ENCODE measurements at regions not wholly inside any gene's neighbourhood (a gene's known extent, or its start where the extent isn't known, plus 50 kb on each side); places are given as distances from the start of the nearest gene placed in this dataset.
"Not testable (repeated sequence)": the region's sequence is repeated elsewhere in the genome, so short reads cannot be mapped to it uniquely, and the experiment has no call there.

DNA sequence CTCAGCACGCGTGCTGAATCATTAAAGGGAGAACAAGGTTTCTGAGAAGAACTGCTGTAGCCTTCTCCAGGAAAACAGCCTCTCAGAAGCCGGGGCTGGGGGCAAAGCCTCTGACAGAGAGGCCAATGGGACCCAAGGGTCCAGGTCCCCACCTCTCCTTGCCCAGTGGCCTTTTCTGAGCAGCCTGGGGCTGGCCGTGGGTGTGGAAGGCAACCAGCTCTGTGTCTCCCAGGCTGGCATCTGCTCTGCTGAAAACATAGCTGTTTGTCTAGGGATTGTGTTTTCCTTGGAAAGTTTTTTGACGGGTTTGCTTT, 261.2 kb downstream of the NPHP4 start:
- peaks cover under 1% of the 10 kb centered on the region for H3K9me3 Mint-ChIP-seq
- no peaks in the 10 kb centered on the region for H3K4me1 Mint-ChIP-seq
- ATAC-seq (replicated peaks; ENCODE audit: extremely low read depth, poor library complexity, severe bottlenecking) (no peak), DNase-seq (ENCODE audit: low spot score in 2 of 2) (no peak)
- H3K4me3 Mint-ChIP-seq: no peak overlapping the region
- H3K27me3 Mint-ChIP-seq: peaks cover 33% of the 10 kb centered on the region
- H3K27ac Mint-ChIP-seq (ENCODE audit: low read depth): no peak overlapping the region
- H3K36me3 Mint-ChIP-seq (ENCODE audit: insufficient read depth): no peaks in the 10 kb centered on the region

- ATAC-seq (replicated peaks; ENCODE audit: extremely low read depth, poor library complexity, severe bottlenecking) (no peak), DNase-seq (ENCODE audit: low spot score in 2 of 2) (no peak)
- Mint-ChIP-seq H3K27ac (ENCODE audit: low read depth) (no peak overlapping the region), H3K9me3 (no peaks in the 10 kb centered on the region), H3K4me3 (no peak overlapping the region), H3K36me3 (ENCODE audit: insufficient read depth) (no peaks in the 10 kb centered on the region), H3K27me3 (peaks cover 37% of the 10 kb centered on the region), H3K4me1 (no peaks in the 10 kb centered on the region)
These were observed 261.7 kb downstream of the NPHP4 start for GRCh38 chr1:5730272-5731109.

DNA sequence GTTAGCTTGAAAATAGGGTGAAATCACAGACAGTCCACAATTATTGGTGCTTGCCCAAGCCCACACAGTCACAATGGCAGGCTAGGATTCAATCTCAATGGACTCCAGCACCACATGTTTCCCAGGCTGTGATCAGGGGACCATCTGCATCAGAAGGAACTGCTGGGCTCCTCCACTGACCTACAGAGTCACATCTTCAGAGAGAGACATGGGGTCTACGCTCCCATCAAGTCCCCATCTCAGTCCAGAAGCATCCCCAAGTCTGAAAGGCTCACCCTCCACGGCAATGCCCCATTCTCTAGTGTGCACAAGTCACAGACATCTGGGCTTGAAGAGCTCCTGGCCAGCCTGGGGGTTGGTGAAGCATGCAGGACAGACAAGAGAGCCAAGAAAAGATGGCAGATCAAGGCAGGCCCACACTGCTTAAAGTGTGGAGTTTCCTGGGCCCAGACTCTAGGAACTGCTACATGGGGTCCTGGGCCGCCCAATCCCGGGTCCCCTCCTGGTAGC, 262.5 kb downstream of the NPHP4 start:
- DNase-seq (ENCODE audit: low spot score in 2 of 2) (no peak), ATAC-seq (replicated peaks; ENCODE audit: extremely low read depth, poor library complexity, severe bottlenecking) (no peak)
- H3K27ac Mint-ChIP-seq (ENCODE audit: low read depth): no peak overlapping the region
- H3K36me3 Mint-ChIP-seq (ENCODE audit: insufficient read depth): no peaks in the 10 kb centered on the region
- no peaks in the 10 kb centered on the region for H3K4me1 Mint-ChIP-seq
- H3K4me3 Mint-ChIP-seq: no peak overlapping the region
- peaks cover 45% of the 10 kb centered on the region for H3K27me3 Mint-ChIP-seq
- no peaks in the 10 kb centered on the region for H3K9me3 Mint-ChIP-seq

DNA sequence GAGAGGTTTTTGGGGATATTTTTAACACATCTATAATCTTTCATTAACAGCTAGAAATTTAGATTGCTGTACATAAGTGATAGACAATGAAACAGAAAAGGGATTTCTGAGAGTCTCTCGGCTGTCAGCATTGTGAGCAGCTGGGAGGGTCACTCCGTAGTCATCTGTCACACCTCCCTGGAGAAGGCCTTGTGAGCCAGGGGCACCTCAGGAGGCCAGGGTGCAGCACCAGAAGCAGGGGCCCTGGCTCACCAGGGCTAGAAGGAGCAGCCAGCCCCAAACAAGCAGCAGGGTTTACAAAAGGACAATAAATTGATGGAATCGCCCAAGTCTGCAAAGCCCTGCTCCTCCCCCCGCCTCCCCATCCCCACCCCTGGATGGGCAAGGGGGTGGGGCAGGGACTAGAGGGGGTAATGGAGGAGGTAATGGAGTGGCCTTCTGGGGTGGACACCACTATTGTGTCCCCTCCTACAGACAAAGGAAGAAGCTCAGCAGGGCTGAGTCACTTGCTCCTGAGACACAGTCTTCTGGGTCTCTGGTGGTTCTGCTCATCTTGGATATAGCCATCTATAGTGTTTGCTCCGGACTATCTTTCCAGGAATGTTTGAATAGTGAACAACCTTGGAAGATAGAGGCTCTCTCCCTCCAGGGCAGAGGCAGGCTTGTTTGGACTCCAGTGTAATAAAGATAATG, 263.4 kb downstream of the NPHP4 start:
- Mint-ChIP-seq H3K27ac (ENCODE audit: low read depth) (no peak overlapping the region), H3K36me3 (ENCODE audit: insufficient read depth) (no peaks in the 10 kb centered on the region), H3K27me3 (peaks cover 54% of the 10 kb centered on the region), H3K9me3 (no peaks in the 10 kb centered on the region), H3K4me1 (no peaks in the 10 kb centered on the region), H3K4me3 (no peak overlapping the region)
- DNase-seq (ENCODE audit: low spot score in 2 of 2) (no peak), ATAC-seq (replicated peaks; ENCODE audit: extremely low read depth, poor library complexity, severe bottlenecking) (no peak)

- DNase-seq (ENCODE audit: low spot score in 2 of 2): no peak
- no peaks in the 10 kb centered on the region for H3K4me1 Mint-ChIP-seq
- no peaks in the 10 kb centered on the region for H3K9me3 Mint-ChIP-seq
- ATAC-seq (replicated peaks; ENCODE audit: extremely low read depth, poor library complexity, severe bottlenecking): no peak
- no peaks in the 10 kb centered on the region for H3K36me3 Mint-ChIP-seq (ENCODE audit: insufficient read depth)
- H3K27ac Mint-ChIP-seq (ENCODE audit: low read depth): no peak overlapping the region
- H3K4me3 Mint-ChIP-seq: no peak overlapping the region
- peaks cover 55% of the 10 kb centered on the region for H3K27me3 Mint-ChIP-seq
These were observed 264.2 kb downstream of the NPHP4 start for GRCh38 chr1:5727871-5728643.

GRCh38 chr1:5727191-5727590, 265.0 kb downstream of the NPHP4 start:
- Mint-ChIP-seq H3K27ac (ENCODE audit: low read depth) (peak overlapping the region; percentile 3), H3K9me3 (no peaks in the 10 kb centered on the region), H3K27me3 (peaks cover 55% of the 10 kb centered on the region), H3K4me1 (no peaks in the 10 kb centered on the region), H3K36me3 (ENCODE audit: insufficient read depth) (no peaks in the 10 kb centered on the region), H3K4me3 (no peak overlapping the region)
- ATAC-seq (replicated peaks; ENCODE audit: extremely low read depth, poor library complexity, severe bottlenecking): no peak
- DNase-seq (ENCODE audit: low spot score in 2 of 2): no peak

GRCh38 chr1:5726586-5727184, 265.5 kb downstream of the NPHP4 start:
- H3K4me3 Mint-ChIP-seq; H3K36me3 Mint-ChIP-seq (ENCODE audit: insufficient read depth); H3K9me3 Mint-ChIP-seq; H3K27ac Mint-ChIP-seq (ENCODE audit: low read depth); H3K4me1 Mint-ChIP-seq; DNase-seq (ENCODE audit: low spot score in 2 of 2); ATAC-seq (replicated peaks; ENCODE audit: extremely low read depth, poor library complexity, severe bottlenecking): not testable (repeated sequence)
- H3K27me3 Mint-ChIP-seq: peaks cover 55% of the 10 kb centered on the region

GRCh38 chr1:5725855-5726585, 266.2 kb downstream of the NPHP4 start:
- DNase-seq (ENCODE audit: low spot score in 2 of 2): no peak
- ATAC-seq (replicated peaks; ENCODE audit: extremely low read depth, poor library complexity, severe bottlenecking): no peak
- no peaks in the 10 kb centered on the region for H3K9me3 Mint-ChIP-seq
- peaks cover 55% of the 10 kb centered on the region for H3K27me3 Mint-ChIP-seq
- no peaks in the 10 kb centered on the region for H3K4me1 Mint-ChIP-seq
- H3K36me3 Mint-ChIP-seq (ENCODE audit: insufficient read depth): no peaks in the 10 kb centered on the region
- H3K27ac Mint-ChIP-seq (ENCODE audit: low read depth): no peak overlapping the region
- H3K4me3 Mint-ChIP-seq: no peak overlapping the region

GRCh38 chr1:5725406-5725805, 266.8 kb downstream of the NPHP4 start:
- Mint-ChIP-seq H3K4me1 (no peaks in the 10 kb centered on the region), H3K27ac (ENCODE audit: low read depth) (no peak overlapping the region), H3K36me3 (ENCODE audit: insufficient read depth) (no peaks in the 10 kb centered on the region), H3K27me3 (peaks cover 55% of the 10 kb centered on the region), H3K4me3 (no peak overlapping the region), H3K9me3 (no peaks in the 10 kb centered on the region)
- no peak for ATAC-seq (replicated peaks; ENCODE audit: extremely low read depth, poor library complexity, severe bottlenecking)
- DNase-seq (ENCODE audit: low spot score in 2 of 2): no peak

GRCh38 chr1:5724847-5725246, 267.4 kb downstream of the NPHP4 start:
- Mint-ChIP-seq H3K27ac (ENCODE audit: low read depth) (no peak overlapping the region), H3K4me3 (no peak overlapping the region), H3K36me3 (ENCODE audit: insufficient read depth) (no peaks in the 10 kb centered on the region), H3K27me3 (peaks cover 49% of the 10 kb centered on the region), H3K4me1 (no peaks in the 10 kb centered on the region), H3K9me3 (no peaks in the 10 kb centered on the region)
- DNase-seq (ENCODE audit: low spot score in 2 of 2): no peak
- ATAC-seq (replicated peaks; ENCODE audit: extremely low read depth, poor library complexity, severe bottlenecking): no peak

GRCh38 chr1:5722635-5723164, 269.5 kb downstream of the NPHP4 start:
- peaks cover 33% of the 10 kb centered on the region for H3K27me3 Mint-ChIP-seq
- H3K4me1 Mint-ChIP-seq: no peaks in the 10 kb centered on the region
- ATAC-seq (replicated peaks; ENCODE audit: extremely low read depth, poor library complexity, severe bottlenecking) (no peak), DNase-seq (ENCODE audit: low spot score in 2 of 2) (no peak)
- no peaks in the 10 kb centered on the region for H3K9me3 Mint-ChIP-seq
- H3K27ac Mint-ChIP-seq (ENCODE audit: low read depth): no peak overlapping the region
- H3K4me3 Mint-ChIP-seq: no peak overlapping the region
- H3K36me3 Mint-ChIP-seq (ENCODE audit: insufficient read depth): no peaks in the 10 kb centered on the region
